Lung (tissue), 11 donors: ENCODE measurements at regions not wholly inside any gene's neighbourhood (a gene's known extent, or its start where the extent isn't known, plus 50 kb on each side); places are given as distances from the start of the nearest gene placed in this dataset.

Experiments used
- ATAC-seq: fragments of 200-7000 bp; cut with Tn5 transposase; one replicate; pipeline ENCODE4 v1.9.1; 2020; ENCODE audit warnings: moderate number of reproducible peaks; ENCODE audit not compliant: insufficient read depth, low FRiP score
- DNase-seq, 3 donors: peaks; one replicate each; pipeline ENCODE4 v3.0.0-alpha.2; 2013 to 2017
- H3K27ac ChIP-seq, 2 donors: one replicate each; pipeline ENCODE4 v1.5.1; 2013; ENCODE audit warnings: mild to moderate bottlenecking in 2 of 2, moderate library complexity in 2 of 2, control low read depth in 1 of 2, inconsistent platforms in 1 of 2, low read depth in 1 of 2, low read length in 1 of 2
- H3K27me3 ChIP-seq, 3 donors: one replicate each; pipeline ENCODE4 v1.5.1; 2013; ENCODE audit warnings: low read length in 2 of 3; ENCODE audit not compliant: control insufficient read depth in 3 of 3, insufficient read depth in 3 of 3
- H3K36me3 ChIP-seq, 4 donors: one replicate each; pipeline ENCODE4 v1.5.1; 2013; ENCODE audit warnings: low read length in 4 of 4, mild to moderate bottlenecking in 1 of 4, moderate library complexity in 1 of 4; ENCODE audit not compliant: control insufficient read depth in 4 of 4, insufficient read depth in 4 of 4
- H3K4me1 ChIP-seq, 5 donors: one replicate each; pipeline ENCODE4 v1.5.1; 2013; ENCODE audit warnings: low read length in 5 of 5, mild to moderate bottlenecking in 2 of 5, moderate library complexity in 1 of 5; ENCODE audit not compliant: control insufficient read depth in 5 of 5, insufficient read depth in 5 of 5
- H3K4me3 ChIP-seq: one replicate; pipeline ENCODE4 v1.5.1; 2013; ENCODE audit warnings: mild to moderate bottlenecking, control low read depth, moderate library complexity
- H3K9ac ChIP-seq, 2 donors: one replicate each; pipeline ENCODE4 v1.5.1; 2013; ENCODE audit warnings: low read length in 2 of 2, control low read depth in 1 of 2; ENCODE audit not compliant: insufficient read depth in 1 of 2
- H3K9me3 ChIP-seq, 4 donors: one replicate each; pipeline ENCODE4 v1.5.1; 2013; ENCODE audit warnings: low read length in 3 of 4, mild to moderate bottlenecking in 1 of 4, moderate library complexity in 1 of 4; ENCODE audit not compliant: control insufficient read depth in 4 of 4, insufficient read depth in 3 of 4
- WGBS, 2 donors: extraction: QIAGEN DNeasy Blood & Tissue Kit; methylation state at CpG; one replicate each; pipeline ENCODE4 v1.1.7; 2013; 5-methylcytosine and 5-hydroxymethylcytosine counted together
- TF ChIP-seq, protein P1 (sequence below): IDR thresholded peaks from 2 replicates; pipeline ENCODE4 v1.5.1; 2012; ENCODE audit warnings: mild to moderate bottlenecking; ENCODE audit errors: control extremely low read depth, extremely low read depth
- donor health status: control.
- donor health status: control.
- donor health status: Bipolar disorder and iron deficiency.
- donor health status: healthy.
- donor health status: DM: yes; HTN: yes; CAD: no.

DNA sequence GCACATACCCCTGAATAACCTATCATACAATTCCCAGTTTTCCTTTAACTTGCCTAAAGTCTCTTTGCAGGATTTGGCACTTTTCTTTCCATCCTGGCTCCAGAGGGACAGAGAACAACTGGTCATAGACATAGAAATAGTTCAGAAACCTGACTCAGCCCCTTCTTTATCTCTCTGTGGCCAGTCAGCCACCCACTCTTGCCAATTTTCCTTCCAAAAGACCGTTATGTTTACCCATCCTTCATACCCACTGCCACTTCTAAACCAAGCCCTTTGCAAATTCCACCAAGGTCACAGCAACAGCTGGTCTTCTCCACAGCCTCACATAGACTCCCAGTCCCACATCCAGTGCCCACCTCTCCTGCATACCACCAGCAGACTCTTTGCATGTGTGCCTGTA, 127.2 kb upstream of the FGGY start:
- H3K9me3 ChIP-seq, result no peaks in the 10 kb centered on the region
- no peak overlapping the region for H3K4me3 ChIP-seq
- no peak overlapping the region for H3K9ac ChIP-seq
- no peaks in the 10 kb centered on the region for H3K36me3 ChIP-seq
- WGBS, 2 donors, result 54 to 75% methylated on average over 1 of the region's 1 CpG
- peaks cover 0 to 5% (median 0%) of the 10 kb centered on the region in 5 donors for H3K4me1 ChIP-seq
- ATAC-seq, result no peak
- H3K27ac ChIP-seq, result no peak overlapping the region
- no peaks in the 10 kb centered on the region for H3K27me3 ChIP-seq
- peak in 1 of 3 donors; percentile 50 for DNase-seq
- TF ChIP-seq, protein P1, sequence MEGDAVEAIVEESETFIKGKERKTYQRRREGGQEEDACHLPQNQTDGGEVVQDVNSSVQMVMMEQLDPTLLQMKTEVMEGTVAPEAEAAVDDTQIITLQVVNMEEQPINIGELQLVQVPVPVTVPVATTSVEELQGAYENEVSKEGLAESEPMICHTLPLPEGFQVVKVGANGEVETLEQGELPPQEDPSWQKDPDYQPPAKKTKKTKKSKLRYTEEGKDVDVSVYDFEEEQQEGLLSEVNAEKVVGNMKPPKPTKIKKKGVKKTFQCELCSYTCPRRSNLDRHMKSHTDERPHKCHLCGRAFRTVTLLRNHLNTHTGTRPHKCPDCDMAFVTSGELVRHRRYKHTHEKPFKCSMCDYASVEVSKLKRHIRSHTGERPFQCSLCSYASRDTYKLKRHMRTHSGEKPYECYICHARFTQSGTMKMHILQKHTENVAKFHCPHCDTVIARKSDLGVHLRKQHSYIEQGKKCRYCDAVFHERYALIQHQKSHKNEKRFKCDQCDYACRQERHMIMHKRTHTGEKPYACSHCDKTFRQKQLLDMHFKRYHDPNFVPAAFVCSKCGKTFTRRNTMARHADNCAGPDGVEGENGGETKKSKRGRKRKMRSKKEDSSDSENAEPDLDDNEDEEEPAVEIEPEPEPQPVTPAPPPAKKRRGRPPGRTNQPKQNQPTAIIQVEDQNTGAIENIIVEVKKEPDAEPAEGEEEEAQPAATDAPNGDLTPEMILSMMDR, result no peak

DNA sequence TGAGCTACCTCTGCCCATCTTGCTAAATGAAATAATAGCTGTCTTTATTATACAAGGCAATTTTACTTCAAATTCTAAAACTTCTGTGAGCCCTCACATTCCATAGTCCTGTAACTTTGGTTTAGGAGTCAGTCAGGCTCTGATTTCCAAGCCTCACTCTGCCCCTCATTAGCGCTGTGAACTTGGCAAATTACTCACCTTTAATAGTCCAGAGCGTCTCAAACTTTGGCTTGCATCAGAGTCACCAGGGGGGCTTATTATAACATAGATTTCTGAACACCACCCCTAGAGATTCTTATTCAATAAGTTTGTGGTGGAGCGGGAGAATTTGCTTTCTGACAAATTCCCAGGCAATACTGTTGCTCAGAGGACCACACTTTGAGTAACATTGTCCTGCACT, 126.2 kb upstream of the FGGY start:
- no peak for DNase-seq
- 94 to 100% methylated on average over 3 of the region's 3 CpGs for WGBS, 2 donors
- Histone ChIP-seq H3K36me3 (no peaks in the 10 kb centered on the region), H3K27ac (no peak overlapping the region), H3K9me3 (no peaks in the 10 kb centered on the region), H3K9ac (no peak overlapping the region), H3K27me3 (no peaks in the 10 kb centered on the region), H3K4me3 (no peak overlapping the region), H3K4me1 (peaks cover 0 to 5% (median 0%) of the 10 kb centered on the region in 5 donors)
- TF ChIP-seq, protein P1, result no peak
- ATAC-seq, result no peak

DNA sequence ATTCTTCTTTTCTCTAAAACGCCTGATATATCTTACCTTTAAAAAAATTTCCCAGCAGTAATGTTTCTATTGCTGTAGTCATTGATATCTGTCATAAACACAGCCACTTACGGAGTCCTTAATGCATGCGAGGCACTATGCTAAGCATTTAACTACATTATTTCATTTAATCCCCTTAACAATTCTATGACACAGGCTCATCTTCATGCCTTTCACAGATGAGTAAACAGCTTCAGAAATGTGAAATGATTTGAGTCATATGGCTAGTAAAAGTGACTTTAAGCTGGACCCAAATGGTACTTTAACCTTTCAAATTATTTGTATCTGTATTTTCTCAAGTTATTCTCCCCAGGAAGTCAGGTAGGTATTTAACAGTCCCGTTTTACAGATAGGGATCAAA, 125.1 kb upstream of the FGGY start:
- Histone ChIP-seq H3K9me3 (no peaks in the 10 kb centered on the region), H3K27me3 (no peaks in the 10 kb centered on the region), H3K4me1 (peaks cover 0 to 5% (median 0%) of the 10 kb centered on the region in 5 donors), H3K9ac (no peak overlapping the region), H3K4me3 (no peak overlapping the region), H3K36me3 (no peaks in the 10 kb centered on the region), H3K27ac (no peak overlapping the region)
- DNase-seq (no peak), ATAC-seq (no peak)
- TF ChIP-seq, protein P1, result no peak
- WGBS, 2 donors, result 87 to 89% methylated on average over 4 of the region's 4 CpGs

DNA sequence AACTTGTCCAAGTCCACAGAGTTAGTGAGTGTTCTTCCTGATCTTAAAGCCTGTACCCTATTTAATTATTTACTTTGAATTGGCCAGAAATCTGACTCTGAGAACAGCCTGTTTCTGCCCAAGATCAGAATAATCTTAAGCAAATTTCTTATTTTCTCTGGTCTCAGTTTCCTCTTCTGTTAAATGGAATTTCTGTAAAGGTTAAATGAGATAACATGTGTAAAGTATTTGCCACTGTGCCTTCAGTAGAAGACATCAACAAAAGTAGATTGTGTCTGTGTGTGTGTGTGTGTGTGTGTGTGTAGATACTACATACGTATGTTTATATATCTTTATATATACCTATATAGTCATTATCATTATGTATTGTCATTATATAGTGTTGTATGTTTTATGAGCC, 124.2 kb upstream of the FGGY start:
- 89 to 93% methylated on average over 1 of the region's 1 CpG for WGBS, 2 donors
- Histone ChIP-seq H3K36me3 (no peaks in the 10 kb centered on the region), H3K4me1 (peaks cover 0 to 6% (median 0%) of the 10 kb centered on the region in 5 donors), H3K9ac (no peak overlapping the region), H3K9me3 (peaks cover 0 to 4% (median 0%) of the 10 kb centered on the region in 4 donors), H3K27me3 (no peaks in the 10 kb centered on the region), H3K4me3 (no peak overlapping the region), H3K27ac (no peak overlapping the region)
- TF ChIP-seq, protein P1, result no peak
- ATAC-seq (no peak), DNase-seq (no peak)
